HG03108 (cell line): ENCODE measurements at regions not wholly inside any gene's neighbourhood (a gene's known extent, or its start where the extent isn't known, plus 50 kb on each side); places are given as distances from the start of the nearest gene placed in this dataset.
"Not testable (repeated sequence)": the region's sequence is repeated elsewhere in the genome, so short reads cannot be mapped to it uniquely, and the experiment has no call there.

Source experiments
- ATAC-seq: cut with Tn5 transposase; IDR thresholded peaks from one replicate; pipeline ENCODE4 v1.9.1; 2021; ENCODE audit warnings: moderate library complexity; ENCODE audit not compliant: unreplicated experiment

- no peak for ATAC-seq
These were observed 972.8 kb downstream of the PLOD2 start for GRCh38 chr3:145188079-145188770.

- ATAC-seq: no peak
These were observed 970.8 kb downstream of the PLOD2 start for GRCh38 chr3:145190138-145190537.

- ATAC-seq: no peak
These were observed 970.2 kb downstream of the PLOD2 start for GRCh38 chr3:145190761-145191160.

GRCh38 chr3:145191543-145191942 is 969.4 kb downstream of the PLOD2 start:
- ATAC-seq: no peak

- ATAC-seq: no peak
These were observed 963.7 kb downstream of the PLOD2 start for GRCh38 chr3:145197051-145197820.

GRCh38 chr3:145197821-145198220 is 963.2 kb downstream of the PLOD2 start:
- ATAC-seq: no peak

- no peak for ATAC-seq
These were observed 951.4 kb downstream of the PLOD2 start for GRCh38 chr3:145209561-145209960.

GRCh38 chr3:145219355-145220235 is 941.4 kb downstream of the PLOD2 start:
- ATAC-seq: no peak

GRCh38 chr3:145224886-145225285 is 936.1 kb downstream of the PLOD2 start:
- ATAC-seq: no peak

- ATAC-seq: no peak
These were observed 917.1 kb downstream of the PLOD2 start for GRCh38 chr3:145243875-145244274.

- ATAC-seq: no peak
These were observed 916.7 kb downstream of the PLOD2 start for GRCh38 chr3:145244327-145244726.

- ATAC-seq: no peak
These were observed 914.7 kb downstream of the PLOD2 start for GRCh38 chr3:145246291-145246690.

- no peak for ATAC-seq
These were observed 912.1 kb downstream of the PLOD2 start for GRCh38 chr3:145248928-145249327.

GRCh38 chr3:145251311-145251710 is 909.7 kb downstream of the PLOD2 start:
- no peak for ATAC-seq

- not testable (repeated sequence) for ATAC-seq
These were observed 903.0 kb downstream of the PLOD2 start for GRCh38 chr3:145257967-145258366.

- ATAC-seq: no peak
These were observed 901.7 kb downstream of the PLOD2 start for GRCh38 chr3:145259166-145259880.

GRCh38 chr3:145263458-145263857 is 897.5 kb downstream of the PLOD2 start:
- ATAC-seq: not testable (repeated sequence)

- no peak for ATAC-seq
These were observed 894.6 kb downstream of the PLOD2 start for GRCh38 chr3:145266368-145266767.

GRCh38 chr3:145269106-145269505 is 891.9 kb downstream of the PLOD2 start:
- ATAC-seq: no peak

- ATAC-seq: no peak
These were observed 888.3 kb downstream of the PLOD2 start for GRCh38 chr3:145272684-145273083.

- ATAC-seq: no peak
These were observed 878.5 kb downstream of the PLOD2 start for GRCh38 chr3:145282505-145282904.
